Loucy (cell line): ENCODE measurements at regions not wholly inside any gene's neighbourhood (a gene's known extent, or its start where the extent isn't known, plus 50 kb on each side); places are given as distances from the start of the nearest gene placed in this dataset.

Experiments
- H2AFZ ChIP-seq: fragments of 200-600 bp; sonication (generic); 2 replicates; pipeline ENCODE4 v1.6.0; 2016; ENCODE audit warnings: antibody characterized with exemption, mild to moderate bottlenecking, low read length, moderate library complexity
- H3F3A ChIP-seq: fragments of 200-600 bp; 2 replicates; pipeline ENCODE4 v1.6.0; 2016; ENCODE audit warnings: antibody characterized with exemption, low read depth, mild to moderate bottlenecking
- H3K27me3 ChIP-seq: fragments of 200-600 bp; sonication (generic); 2 replicates; pipeline ENCODE4 v1.6.1; 2014; ENCODE audit warnings: low read length, mild to moderate bottlenecking; ENCODE audit not compliant: insufficient read depth, poor library complexity, severe bottlenecking
- H3K36me3 ChIP-seq: fragments of 200-600 bp; sonication (generic); 2 replicates; pipeline ENCODE4 v1.6.1; 2016; ENCODE audit warnings: low read length; ENCODE audit not compliant: insufficient read depth
- H3K4me1 ChIP-seq: fragments of 200-600 bp; sonication (generic); 2 replicates; pipeline ENCODE4 v1.5.1; 2014; ENCODE audit warnings: low read length, mild to moderate bottlenecking; ENCODE audit not compliant: insufficient read depth, poor library complexity, severe bottlenecking
- H3K4me2 ChIP-seq: fragments of 200-600 bp; sonication (generic); 2 replicates; pipeline ENCODE4 v1.6.0; 2014; ENCODE audit warnings: antibody characterized with exemption, low read length, low read depth, mild to moderate bottlenecking; ENCODE audit not compliant: poor library complexity, severe bottlenecking
- H3K4me3 ChIP-seq: fragments of 200-600 bp; sonication (generic); 2 replicates; pipeline ENCODE4 v1.5.1; 2014; ENCODE audit warnings: low read length, mild to moderate bottlenecking, mixed read lengths; ENCODE audit not compliant: poor library complexity, severe bottlenecking
- H3K79me2 ChIP-seq: fragments of 200-600 bp; sonication (generic); 2 replicates; pipeline ENCODE4 v1.6.1; 2014; ENCODE audit warnings: low read length; ENCODE audit not compliant: insufficient read depth
- H3K9ac ChIP-seq: fragments of 200-600 bp; sonication (generic); 2 replicates; pipeline ENCODE4 v1.6.0; 2014; ENCODE audit warnings: mild to moderate bottlenecking, low read depth, low read length, moderate library complexity; ENCODE audit not compliant: poor library complexity, severe bottlenecking
- H3K9me2 ChIP-seq: fragments of 200-600 bp; sonication (generic); replicated peaks from 2 replicates; pipeline ENCODE4 v1.6.1; 2016; ENCODE audit warnings: low read depth, low read length, mixed read lengths
- H3K9me3 ChIP-seq: fragments of 200-600 bp; sonication (generic); 2 replicates; pipeline ENCODE4 v1.6.1; 2014; ENCODE audit warnings: mild to moderate bottlenecking, antibody characterized with exemption, low read length, low read depth; ENCODE audit not compliant: insufficient read depth
- H4K20me1 ChIP-seq: fragments of 200-600 bp; sonication (generic); 2 replicates; pipeline ENCODE4 v1.6.0; 2014; ENCODE audit warnings: antibody characterized with exemption, low read length, mild to moderate bottlenecking; ENCODE audit not compliant: insufficient read depth, poor library complexity, severe bottlenecking
- EZH2phosphoT487 ChIP-seq: fragments of 200-600 bp; IDR thresholded peaks from 2 replicates; pipeline ENCODE4 v1.6.1; 2018; ENCODE audit warnings: antibody characterized with exemption, mild to moderate bottlenecking, moderate library complexity, borderline replicate concordance
- TF ChIP-seq, protein P1 (sequence below): fragments of 200-600 bp; sonication (generic); conservative IDR thresholded peaks from 2 replicates; pipeline ENCODE4 v1.5.1; 2014; ENCODE audit warnings: mild to moderate bottlenecking, antibody characterized with exemption, low read length

DNA sequence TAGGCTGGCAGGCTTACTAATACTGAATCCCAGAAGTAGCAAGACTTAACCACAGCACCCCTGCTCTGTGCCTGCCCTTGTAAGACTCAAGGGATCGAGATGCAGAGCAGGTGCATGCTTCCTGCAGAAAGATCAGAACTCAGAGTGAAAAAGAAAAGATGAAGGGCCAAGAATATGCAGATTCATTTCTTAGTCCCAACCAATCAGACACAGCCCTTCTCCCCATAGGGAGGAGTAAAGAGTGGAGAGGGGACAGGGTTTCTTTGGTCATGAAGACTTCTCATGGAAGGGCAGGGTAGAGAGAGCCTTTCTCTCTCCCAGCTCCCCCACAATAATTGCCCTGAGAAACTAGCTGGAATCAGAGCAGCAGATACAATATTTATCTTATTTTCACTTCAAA is 105.6 kb upstream of the MB21D2 start:
- Histone ChIP-seq H3K9ac (no peak overlapping the region), H3K4me1 (no peaks in the 10 kb centered on the region), H3K9me2 (no peaks in the 10 kb centered on the region), H4K20me1 (no peaks in the 10 kb centered on the region), H3K4me2 (no peak overlapping the region), H3K9me3 (no peaks in the 10 kb centered on the region), H3K36me3 (no peaks in the 10 kb centered on the region), H3K27me3 (no peaks in the 10 kb centered on the region), H3F3A (no peaks in the 10 kb centered on the region), H2AFZ (no peak overlapping the region), H3K79me2 (no peaks in the 10 kb centered on the region), H3K4me3 (no peak overlapping the region)
- TF ChIP-seq EZH2phosphoT487: no peak
- TF ChIP-seq, protein P1, sequence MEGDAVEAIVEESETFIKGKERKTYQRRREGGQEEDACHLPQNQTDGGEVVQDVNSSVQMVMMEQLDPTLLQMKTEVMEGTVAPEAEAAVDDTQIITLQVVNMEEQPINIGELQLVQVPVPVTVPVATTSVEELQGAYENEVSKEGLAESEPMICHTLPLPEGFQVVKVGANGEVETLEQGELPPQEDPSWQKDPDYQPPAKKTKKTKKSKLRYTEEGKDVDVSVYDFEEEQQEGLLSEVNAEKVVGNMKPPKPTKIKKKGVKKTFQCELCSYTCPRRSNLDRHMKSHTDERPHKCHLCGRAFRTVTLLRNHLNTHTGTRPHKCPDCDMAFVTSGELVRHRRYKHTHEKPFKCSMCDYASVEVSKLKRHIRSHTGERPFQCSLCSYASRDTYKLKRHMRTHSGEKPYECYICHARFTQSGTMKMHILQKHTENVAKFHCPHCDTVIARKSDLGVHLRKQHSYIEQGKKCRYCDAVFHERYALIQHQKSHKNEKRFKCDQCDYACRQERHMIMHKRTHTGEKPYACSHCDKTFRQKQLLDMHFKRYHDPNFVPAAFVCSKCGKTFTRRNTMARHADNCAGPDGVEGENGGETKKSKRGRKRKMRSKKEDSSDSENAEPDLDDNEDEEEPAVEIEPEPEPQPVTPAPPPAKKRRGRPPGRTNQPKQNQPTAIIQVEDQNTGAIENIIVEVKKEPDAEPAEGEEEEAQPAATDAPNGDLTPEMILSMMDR: no peak

- Histone ChIP-seq H3K4me3 (no peak overlapping the region), H2AFZ (no peak overlapping the region)
Measured at GRCh38 chr3:193028258-193028657, 110.6 kb upstream of the MB21D2 start.

DNA sequence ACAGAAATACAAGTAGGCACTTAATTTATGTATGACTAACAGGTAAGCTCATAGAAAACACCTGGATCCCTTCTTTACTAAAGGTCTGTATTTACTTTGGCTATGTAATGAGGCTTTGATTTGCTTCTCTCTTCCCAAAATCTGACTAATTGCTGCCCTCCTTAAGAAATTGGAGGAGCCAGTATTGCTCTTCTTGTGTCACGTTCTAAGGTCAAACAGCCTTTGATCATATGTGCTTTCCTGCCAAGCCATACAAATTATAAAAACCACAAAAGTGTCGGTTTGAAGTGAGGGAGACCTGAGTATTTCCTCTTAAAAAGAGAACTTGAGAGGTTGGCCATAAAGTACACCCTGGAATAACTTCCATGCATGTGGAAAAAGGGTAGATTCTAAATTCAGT is 112.1 kb upstream of the MB21D2 start:
- TF ChIP-seq, protein P1: no peak
- no peak for TF ChIP-seq EZH2phosphoT487
- H3K36me3 ChIP-seq: no peaks in the 10 kb centered on the region
- no peaks in the 10 kb centered on the region for H3F3A ChIP-seq
- H3K27me3 ChIP-seq: no peaks in the 10 kb centered on the region
- H4K20me1 ChIP-seq: no peaks in the 10 kb centered on the region
- no peaks in the 10 kb centered on the region for H3K79me2 ChIP-seq
- no peaks in the 10 kb centered on the region for H3K9me3 ChIP-seq
- no peak overlapping the region for H2AFZ ChIP-seq
- peak overlapping the region; percentile 31 for H3K4me3 ChIP-seq
- no peak overlapping the region for H3K9ac ChIP-seq
- peaks cover 13% of the 10 kb centered on the region for H3K4me1 ChIP-seq
- H3K4me2 ChIP-seq: peak overlapping the region; percentile 61
- H3K9me2 ChIP-seq: no peaks in the 10 kb centered on the region

More at GRCh38 chr3:193028258-193028657, 110.6 kb upstream of the MB21D2 start:
- Histone ChIP-seq H3K27me3 (no peaks in the 10 kb centered on the region), H3K4me1 (peaks cover 13% of the 10 kb centered on the region), H4K20me1 (no peaks in the 10 kb centered on the region), H3K79me2 (no peaks in the 10 kb centered on the region), H3K36me3 (no peaks in the 10 kb centered on the region), H3K9ac (no peak overlapping the region), H3K9me3 (no peaks in the 10 kb centered on the region), H3K4me2 (no peak overlapping the region), H3F3A (no peaks in the 10 kb centered on the region), H3K9me2 (no peaks in the 10 kb centered on the region)
- TF ChIP-seq, protein P1: no peak
- TF ChIP-seq EZH2phosphoT487: no peak
